ENCODE measurements at regions not wholly inside any gene's neighbourhood (a gene's known extent, or its start where the extent isn't known, plus 50 kb on each side); places are given as distances from the start of the nearest gene placed in this dataset. TPM values are rescaled to one million over a fixed set of nuclear protein-coding genes. Genes with fewer than 3 reads are reported as not detected.

GRCh38 chr6:33856655-33857054, 52.9 kb upstream of the MLN start:
- TF ChIP-seq CTCF (IDR thresholded peaks at IDR 0.05; ENCODE audit: low read depth, low read length), result no peak
- H3K4me3 ChIP-seq (ENCODE audit: low read depth, low read length), result no peak overlapping the region
- no peaks in the 10 kb centered on the region; the same call in 1 of the 2 replicates for H3K9me3 ChIP-seq (ENCODE audit: control insufficient read depth, insufficient read depth, low read length)
- no peak for DNase-seq (ENCODE audit: low read depth, low spot score)
- peaks cover 32% of the 10 kb centered on the region for H3K27me3 ChIP-seq (ENCODE audit: control insufficient read depth, insufficient read depth, low read length)
- POLR2A ChIA-PET, result no interaction called here
- H3K27ac ChIP-seq (ENCODE audit: low read depth, low read length), result no peak overlapping the region
- CTCF ChIA-PET, result no interaction called here

- CTCF ChIA-PET, result no interaction called here
- POLR2A ChIA-PET, result no interaction called here
- TF ChIP-seq CTCF (IDR thresholded peaks at IDR 0.05; ENCODE audit: low read depth, low read length), result no peak
Measured at GRCh38 chr6:33856031-33856590, 52.3 kb upstream of the MLN start.

GRCh38 chr6:33854572-33855030, 50.8 kb upstream of the MLN start:
- peaks cover 37% of the 10 kb centered on the region for H3K27me3 ChIP-seq (ENCODE audit: control insufficient read depth, insufficient read depth, low read length)
- POLR2A ChIA-PET, result no interaction called here
- DNase-seq (ENCODE audit: low read depth, low spot score), result no peak
- no peaks in the 10 kb centered on the region; the same call in 1 of the 2 replicates for H3K9me3 ChIP-seq (ENCODE audit: control insufficient read depth, insufficient read depth, low read length)
- no peak for TF ChIP-seq CTCF (IDR thresholded peaks at IDR 0.05; ENCODE audit: low read depth, low read length)
- no peak overlapping the region for H3K27ac ChIP-seq (ENCODE audit: low read depth, low read length)
- CTCF ChIA-PET, result interaction anchor here (0.8 to 1.1 kb wide), 3 partner anchors 12 to 111 kb away, joined by 3 to 4 read pairs (median 3); no protein-coding TSS in a partner anchor
- H3K4me3 ChIP-seq (ENCODE audit: low read depth, low read length), result no peak overlapping the region

More at GRCh38 chr6:33856031-33856590, 52.3 kb upstream of the MLN start:
- H3K27ac ChIP-seq (ENCODE audit: low read depth, low read length), result no peak overlapping the region
- no peak overlapping the region for H3K4me3 ChIP-seq (ENCODE audit: low read depth, low read length)
- no peak for DNase-seq (ENCODE audit: low read depth, low spot score)
- peaks cover 34% of the 10 kb centered on the region for H3K27me3 ChIP-seq (ENCODE audit: control insufficient read depth, insufficient read depth, low read length)
- H3K9me3 ChIP-seq (ENCODE audit: control insufficient read depth, insufficient read depth, low read length), result no peaks in the 10 kb centered on the region; the same call in 1 of the 2 replicates

GRCh38 chr6:33853736-33854135, 49.9 kb upstream of the MLN start:
- Histone ChIP-seq H3K27ac (ENCODE audit: low read depth, low read length) (no peak overlapping the region), H3K4me3 (ENCODE audit: low read depth, low read length) (no peak overlapping the region), H3K9me3 (ENCODE audit: control insufficient read depth, insufficient read depth, low read length) (no peaks in the 10 kb centered on the region; the same call in 1 of the 2 replicates), H3K27me3 (ENCODE audit: control insufficient read depth, insufficient read depth, low read length) (peaks cover 38% of the 10 kb centered on the region)
- CTCF ChIA-PET, result no interaction called here
- DNase-seq (ENCODE audit: low read depth, low spot score), result no peak
- POLR2A ChIA-PET, result no interaction called here
- no peak for TF ChIP-seq CTCF (IDR thresholded peaks at IDR 0.05; ENCODE audit: low read depth, low read length)

Small RNA genes lying in the stretch of these regions (small RNA-seq; reads per million reads assigned to genes)
- gene AL138889.2 (ENCODE audit: insufficient read length, low read depth) (not detected), gene MIR7159 (ENCODE audit: insufficient read length, low read depth) (not detected)
